ENCODE measurements at regions not wholly inside any gene's neighbourhood (a gene's known extent, or its start where the extent isn't known, plus 50 kb on each side); places are given as distances from the start of the nearest gene placed in this dataset.

DNA sequence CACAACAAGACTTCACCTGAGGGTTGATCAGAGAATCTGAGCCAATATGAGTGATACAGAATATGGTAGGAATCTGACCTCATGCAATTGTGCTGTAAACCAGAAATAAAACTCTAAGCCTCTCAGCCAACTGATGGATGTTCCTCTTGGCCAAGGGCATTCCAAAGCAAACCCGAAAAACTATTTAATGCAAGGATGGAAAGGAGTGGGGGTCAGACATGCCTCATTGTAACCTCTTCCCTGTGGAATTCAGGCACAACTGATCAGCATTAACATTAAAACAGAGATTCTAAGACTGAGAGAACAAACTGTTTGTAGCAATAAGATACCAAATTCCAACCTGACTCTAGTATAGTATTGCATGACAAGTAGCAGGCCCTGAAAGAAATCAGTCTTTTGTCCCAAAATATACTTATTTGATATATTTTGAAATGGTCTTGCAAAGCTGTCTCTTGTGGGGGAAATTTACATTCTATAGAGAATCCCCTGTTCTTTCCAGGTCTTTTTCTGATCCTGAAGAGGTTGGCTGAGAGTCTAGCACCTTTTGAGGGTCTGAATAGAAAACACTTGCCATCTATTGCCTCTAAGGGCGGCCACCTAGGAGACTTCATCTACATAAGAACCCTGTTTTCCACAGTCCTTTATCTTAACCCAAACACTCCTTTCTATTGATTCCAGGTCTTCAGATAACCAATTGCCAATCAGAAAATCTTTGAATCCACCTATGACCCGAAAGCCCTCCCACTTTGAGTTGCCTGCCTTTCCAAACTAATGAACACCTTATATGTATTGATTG lies 50.4 kb upstream of the WDR11 start:
- no peak overlapping the region for H3K4me3 ChIP-seq
- no peaks in the 10 kb centered on the region for H3K27me3 ChIP-seq
- 73% methylated on average over 2 of the region's 3 CpGs for WGBS (ENCODE audit: insufficient coverage, low coverage, low lambda C conversion rate, missing lambda C conversion rate)

More for the DNA sequence above, 50.4 kb upstream of the WDR11 start:
- Histone ChIP-seq H3K27ac (no peak overlapping the region), H3K36me3 (no peaks in the 10 kb centered on the region), H3K9me3 (no peaks in the 10 kb centered on the region), H3K4me1 (no peaks in the 10 kb centered on the region)
- no peak for ATAC-seq
- TF ChIP-seq, protein P1, sequence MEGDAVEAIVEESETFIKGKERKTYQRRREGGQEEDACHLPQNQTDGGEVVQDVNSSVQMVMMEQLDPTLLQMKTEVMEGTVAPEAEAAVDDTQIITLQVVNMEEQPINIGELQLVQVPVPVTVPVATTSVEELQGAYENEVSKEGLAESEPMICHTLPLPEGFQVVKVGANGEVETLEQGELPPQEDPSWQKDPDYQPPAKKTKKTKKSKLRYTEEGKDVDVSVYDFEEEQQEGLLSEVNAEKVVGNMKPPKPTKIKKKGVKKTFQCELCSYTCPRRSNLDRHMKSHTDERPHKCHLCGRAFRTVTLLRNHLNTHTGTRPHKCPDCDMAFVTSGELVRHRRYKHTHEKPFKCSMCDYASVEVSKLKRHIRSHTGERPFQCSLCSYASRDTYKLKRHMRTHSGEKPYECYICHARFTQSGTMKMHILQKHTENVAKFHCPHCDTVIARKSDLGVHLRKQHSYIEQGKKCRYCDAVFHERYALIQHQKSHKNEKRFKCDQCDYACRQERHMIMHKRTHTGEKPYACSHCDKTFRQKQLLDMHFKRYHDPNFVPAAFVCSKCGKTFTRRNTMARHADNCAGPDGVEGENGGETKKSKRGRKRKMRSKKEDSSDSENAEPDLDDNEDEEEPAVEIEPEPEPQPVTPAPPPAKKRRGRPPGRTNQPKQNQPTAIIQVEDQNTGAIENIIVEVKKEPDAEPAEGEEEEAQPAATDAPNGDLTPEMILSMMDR (IDR thresholded peaks at IDR 0.05) = no peak
- TF ChIP-seq POLR2A (IDR thresholded peaks at IDR 0.05) = no peak
- no peak for DNase-seq
- intact Hi-C loops (cut with DNase I) = no loop called here

Data from right lobe of liver (tissue), 6 donors.